GM18517 (cell line): ENCODE measurements at regions not wholly inside any gene's neighbourhood (a gene's known extent, or its start where the extent isn't known, plus 50 kb on each side); places are given as distances from the start of the nearest gene placed in this dataset.
"Not testable (repeated sequence)": the region's sequence is repeated elsewhere in the genome, so short reads cannot be mapped to it uniquely, and the experiment has no call there.

Experiments used
- ATAC-seq: cut with Tn5 transposase; IDR thresholded peaks from one replicate; pipeline ENCODE4 v1.9.1; 2021; ENCODE audit warnings: mild to moderate bottlenecking, moderate library complexity; ENCODE audit not compliant: unreplicated experiment

- ATAC-seq: no peak
Measured at GRCh38 chr1:9441451-9442133, 97.7 kb upstream of the SLC25A33 start.

DNA sequence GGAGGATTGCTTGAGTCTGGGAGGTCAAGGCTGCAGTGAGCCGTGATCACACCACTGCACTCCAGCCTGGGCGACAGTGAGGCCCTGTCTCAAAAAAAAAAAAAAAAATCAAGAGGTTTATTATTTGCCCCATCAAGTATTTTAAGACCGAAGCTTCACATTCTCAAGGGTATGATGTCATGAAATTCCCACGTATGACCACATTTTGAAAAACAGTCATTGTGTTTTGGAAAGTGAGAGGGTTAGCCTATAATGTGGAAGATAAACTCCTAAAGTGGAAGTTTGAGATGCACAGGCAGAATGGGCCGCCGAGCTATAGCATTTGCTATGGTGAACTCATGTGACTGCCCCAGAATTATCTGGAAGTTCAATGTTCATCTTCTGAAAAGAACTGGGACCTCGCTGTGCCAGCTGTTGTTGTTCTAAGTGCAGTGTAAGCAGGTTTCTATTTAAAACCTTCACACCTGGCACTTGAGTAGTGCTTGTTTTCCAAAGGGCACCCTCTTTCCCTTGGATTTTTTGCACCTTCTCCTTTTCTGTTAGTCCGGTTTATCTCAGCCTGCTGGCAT is 96.9 kb upstream of the SLC25A33 start:
- ATAC-seq: no peak

DNA sequence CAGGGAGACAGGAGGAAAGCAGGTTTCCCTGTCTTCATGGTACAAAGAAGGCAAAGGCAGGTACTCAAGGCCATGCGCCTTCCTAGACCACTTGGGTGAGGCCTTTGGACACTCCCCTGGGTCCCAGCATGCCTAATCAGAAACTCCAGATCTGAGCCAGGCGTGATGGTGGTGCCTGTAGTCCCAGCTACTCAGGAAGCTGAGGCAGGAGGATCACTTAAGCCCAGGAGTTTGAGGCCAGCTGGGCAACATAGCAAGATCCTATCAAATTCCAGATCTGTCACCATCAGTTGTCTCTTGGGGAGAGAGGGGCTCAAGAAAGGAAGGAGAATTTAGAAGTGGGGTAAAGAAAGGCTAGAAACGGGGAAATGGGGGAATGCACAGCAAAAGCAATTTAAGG is 96.3 kb upstream of the SLC25A33 start:
- no peak for ATAC-seq

DNA sequence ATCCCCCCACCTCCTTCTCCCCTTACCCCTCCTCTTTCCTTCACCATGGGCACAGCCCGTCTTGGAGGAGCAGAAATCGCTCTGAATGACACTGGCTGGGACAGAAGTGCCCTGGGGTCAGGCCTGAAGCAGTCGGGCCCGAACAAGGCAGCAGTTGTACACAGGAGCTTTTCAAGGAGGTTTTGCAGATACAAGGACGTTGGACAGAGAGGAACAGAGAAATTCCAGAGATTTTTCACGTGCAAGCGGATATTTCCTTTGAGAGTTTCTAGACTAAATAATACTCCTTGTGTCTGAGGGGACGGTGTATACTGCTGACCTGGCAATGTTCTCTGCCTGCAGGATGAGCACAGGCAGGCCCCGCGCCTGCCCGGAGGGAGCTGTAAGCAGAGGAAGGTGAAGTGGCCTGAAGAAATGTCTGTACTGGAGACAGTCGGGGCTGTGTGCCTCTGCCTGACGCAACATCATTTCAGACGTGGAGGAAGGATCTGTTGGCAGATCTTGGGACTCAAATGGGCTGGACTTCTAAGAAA is 95.3 kb upstream of the SLC25A33 start:
- no peak for ATAC-seq

DNA sequence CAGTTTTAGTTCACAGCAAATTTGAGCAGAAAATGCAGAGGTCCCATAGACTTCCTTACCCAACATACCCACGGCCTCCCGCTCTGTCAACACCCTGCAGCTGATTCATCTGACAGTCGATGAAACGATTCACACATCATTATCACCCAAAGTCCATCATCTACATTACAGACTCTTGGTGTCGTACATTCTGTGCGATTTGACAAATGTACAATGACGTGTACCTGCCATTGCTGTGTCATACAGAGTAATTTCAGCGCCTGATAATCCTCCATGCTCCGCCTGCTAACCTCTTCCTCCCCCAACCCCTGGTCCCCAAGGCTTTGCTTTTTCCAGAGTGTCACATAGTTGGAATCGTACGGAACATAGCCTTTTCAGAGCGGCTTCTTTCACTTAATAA is 94.7 kb upstream of the SLC25A33 start:
- no peak for ATAC-seq

GRCh38 chr1:9445081-9445480 is 94.2 kb upstream of the SLC25A33 start:
- ATAC-seq: not testable (repeated sequence)

DNA sequence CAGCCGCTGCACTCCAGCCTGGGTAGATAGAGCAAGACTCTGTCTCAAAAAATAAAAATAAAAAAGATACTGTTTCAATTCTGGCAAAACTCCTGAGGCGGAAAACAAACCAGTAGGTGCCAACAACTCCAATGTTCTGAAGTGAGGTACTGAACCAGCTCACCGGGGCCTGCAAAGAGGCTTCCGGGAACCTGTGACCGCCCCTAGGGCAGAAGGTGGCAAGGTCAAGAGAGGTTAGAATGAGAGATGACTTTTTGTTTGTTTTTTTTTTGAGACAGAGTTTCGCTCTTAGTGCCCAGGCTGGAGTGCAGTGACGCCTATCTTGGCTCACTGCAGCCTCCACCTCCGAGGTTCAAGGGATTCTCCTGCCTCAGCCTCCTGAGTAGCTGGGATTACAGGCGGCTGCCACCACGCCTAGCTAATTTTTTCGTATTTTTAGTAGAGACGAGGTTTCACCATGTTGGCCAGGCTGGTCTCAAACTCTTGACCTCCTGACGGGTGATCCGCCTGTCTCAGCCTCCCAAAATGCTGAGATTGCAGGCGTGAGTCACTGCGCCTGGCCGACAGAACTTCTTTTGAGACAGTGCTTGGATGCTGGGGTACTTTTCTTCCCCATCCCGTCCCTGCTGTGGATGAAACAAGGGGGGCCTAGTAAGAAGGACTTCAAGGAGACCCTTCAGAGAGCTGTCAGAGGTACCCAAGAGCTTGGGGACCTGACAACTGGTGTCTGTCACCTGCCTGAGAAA is 91.9 kb upstream of the SLC25A33 start:
- no peak for ATAC-seq

GRCh38 chr1:9448132-9449109 is 90.8 kb upstream of the SLC25A33 start:
- ATAC-seq: no peak

DNA sequence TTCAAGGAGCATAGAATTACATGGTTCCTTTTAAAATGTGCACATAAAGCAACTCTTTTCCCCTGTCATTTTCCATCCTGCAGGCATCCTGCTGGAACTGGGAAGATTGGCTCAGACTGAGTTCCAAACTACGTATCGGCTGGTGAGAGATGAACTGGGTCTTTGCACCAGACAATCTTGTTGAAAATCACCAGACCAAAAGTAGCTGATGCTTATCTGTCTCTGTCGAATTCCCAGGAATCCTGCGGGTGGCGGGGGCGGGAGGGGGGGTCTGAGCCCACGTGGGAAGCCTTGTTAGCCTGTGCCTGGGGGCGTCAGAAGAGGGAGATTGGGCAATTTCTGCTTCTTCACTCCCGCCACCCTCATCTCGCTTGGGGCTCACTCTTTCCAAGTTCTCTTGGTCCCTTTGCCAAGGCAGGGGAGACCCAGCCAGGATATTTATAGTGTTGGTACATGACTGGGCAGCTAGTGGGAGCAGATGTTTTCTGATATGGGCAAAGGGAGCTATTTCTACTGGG is 90.1 kb upstream of the SLC25A33 start:
- no peak for ATAC-seq

DNA sequence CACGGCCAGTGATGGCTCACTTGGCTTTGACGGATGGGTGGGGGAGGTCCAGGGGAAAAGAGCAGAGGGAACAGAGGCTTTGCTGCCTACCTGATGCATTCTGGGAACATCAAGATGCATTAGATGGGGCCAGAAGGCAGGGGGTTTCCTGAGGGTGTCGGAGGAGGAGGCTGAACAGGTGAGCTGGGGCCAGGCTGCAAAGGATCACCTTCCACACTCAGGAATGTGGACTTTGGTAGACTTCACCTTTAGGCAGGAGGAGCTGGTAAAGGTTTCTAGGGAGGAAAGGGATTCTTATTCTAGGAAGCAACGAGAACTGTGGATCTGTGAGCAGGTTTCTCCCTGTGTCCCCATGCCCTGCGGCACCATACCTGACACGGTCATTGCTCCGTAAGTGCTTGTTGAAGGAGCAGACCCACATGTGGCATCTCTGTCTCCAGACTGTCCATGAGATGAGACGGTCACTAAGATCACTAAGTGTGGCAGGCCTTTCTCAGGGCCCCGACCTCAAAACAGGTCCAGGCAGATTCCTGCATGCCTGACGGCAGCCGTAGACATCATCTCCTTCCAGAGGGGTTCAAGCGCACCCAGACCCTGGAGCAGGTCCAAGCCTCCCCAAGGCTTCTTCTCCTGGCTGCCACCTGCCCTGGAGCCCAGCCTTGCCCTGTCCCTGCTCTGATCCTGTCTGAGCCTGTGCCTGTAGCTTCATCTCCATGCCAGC is 89.1 kb upstream of the SLC25A33 start:
- no peak for ATAC-seq

- no peak for ATAC-seq
Measured at GRCh38 chr1:9451081-9451480, 88.2 kb upstream of the SLC25A33 start.

- ATAC-seq: no peak
Measured at GRCh38 chr1:9452516-9453140, 86.6 kb upstream of the SLC25A33 start.

DNA sequence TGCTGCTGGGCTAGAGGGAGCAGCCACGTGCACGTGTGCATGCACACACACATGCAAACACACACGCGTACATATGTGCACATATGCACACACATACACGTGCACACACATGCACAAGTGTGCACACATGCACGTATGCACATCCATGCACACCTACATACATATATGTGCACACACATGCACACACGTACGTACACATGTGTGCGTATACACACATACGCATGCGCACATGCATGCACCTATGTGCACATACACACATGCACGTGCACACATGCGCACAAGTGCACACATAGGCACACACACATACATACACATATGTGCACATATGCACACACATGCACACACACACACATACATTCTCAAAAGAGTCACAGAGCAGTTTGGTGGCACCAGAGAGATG is 85.9 kb upstream of the SLC25A33 start:
- no peak for ATAC-seq

- ATAC-seq: no peak
Measured at GRCh38 chr1:9453779-9454418, 85.4 kb upstream of the SLC25A33 start.

GRCh38 chr1:9454494-9455066 is 84.7 kb upstream of the SLC25A33 start:
- ATAC-seq: no peak

DNA sequence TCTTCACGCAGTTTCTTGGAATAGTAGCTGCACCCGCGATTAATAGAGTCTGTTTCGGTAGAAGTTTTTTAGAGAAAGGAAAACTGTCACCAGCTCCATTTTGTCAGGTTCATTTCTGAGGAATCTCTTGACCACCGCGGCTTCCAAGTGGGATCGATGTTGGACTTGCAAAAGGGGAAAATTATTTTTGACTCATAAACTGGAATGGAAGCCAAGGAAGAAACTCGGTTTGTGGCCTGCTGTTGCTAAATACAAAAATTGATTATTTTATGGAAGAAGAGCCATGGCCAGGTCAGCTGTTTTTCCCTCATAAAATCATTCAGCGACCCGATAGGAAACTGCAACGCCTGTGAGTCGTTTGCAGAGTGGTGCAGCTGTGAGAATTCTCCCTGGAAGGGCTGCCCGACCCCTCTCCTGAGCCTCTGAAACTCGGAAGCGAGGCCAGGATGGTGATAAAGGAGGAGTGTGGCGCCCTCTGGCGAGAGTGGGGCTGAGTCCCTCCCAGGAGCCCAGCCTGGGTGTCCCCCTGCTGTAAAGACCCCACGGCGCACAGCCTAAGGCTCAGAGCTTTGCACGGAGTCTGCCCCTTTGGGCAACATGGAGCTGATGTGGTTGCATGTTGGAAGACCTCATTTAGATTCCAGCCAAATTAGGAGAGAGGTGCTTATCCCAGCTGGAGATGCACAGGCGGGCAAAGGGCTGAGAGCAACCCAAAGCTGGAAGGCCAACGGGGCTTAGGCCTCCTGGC is 83.6 kb upstream of the SLC25A33 start:
- no peak for ATAC-seq

DNA sequence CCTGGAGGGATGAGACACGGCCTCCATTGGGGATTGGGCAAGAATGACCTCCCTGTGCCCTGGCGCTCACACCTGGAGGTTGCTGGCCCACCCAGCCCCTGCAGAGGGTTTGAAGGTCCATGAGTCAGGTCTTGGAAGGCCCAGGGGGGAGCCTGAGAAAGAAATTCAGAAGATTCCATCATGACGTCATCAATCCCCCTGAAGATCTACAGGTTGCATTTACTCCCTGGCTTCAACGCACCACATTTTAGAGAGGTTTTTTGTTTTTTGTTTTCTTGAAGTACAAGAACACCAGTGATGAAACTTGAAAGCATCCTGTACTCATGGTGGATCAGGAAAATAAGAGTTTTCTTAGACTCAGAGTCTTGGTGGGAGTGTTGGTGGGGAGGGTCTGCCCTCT is 82.4 kb upstream of the SLC25A33 start:
- no peak for ATAC-seq

DNA sequence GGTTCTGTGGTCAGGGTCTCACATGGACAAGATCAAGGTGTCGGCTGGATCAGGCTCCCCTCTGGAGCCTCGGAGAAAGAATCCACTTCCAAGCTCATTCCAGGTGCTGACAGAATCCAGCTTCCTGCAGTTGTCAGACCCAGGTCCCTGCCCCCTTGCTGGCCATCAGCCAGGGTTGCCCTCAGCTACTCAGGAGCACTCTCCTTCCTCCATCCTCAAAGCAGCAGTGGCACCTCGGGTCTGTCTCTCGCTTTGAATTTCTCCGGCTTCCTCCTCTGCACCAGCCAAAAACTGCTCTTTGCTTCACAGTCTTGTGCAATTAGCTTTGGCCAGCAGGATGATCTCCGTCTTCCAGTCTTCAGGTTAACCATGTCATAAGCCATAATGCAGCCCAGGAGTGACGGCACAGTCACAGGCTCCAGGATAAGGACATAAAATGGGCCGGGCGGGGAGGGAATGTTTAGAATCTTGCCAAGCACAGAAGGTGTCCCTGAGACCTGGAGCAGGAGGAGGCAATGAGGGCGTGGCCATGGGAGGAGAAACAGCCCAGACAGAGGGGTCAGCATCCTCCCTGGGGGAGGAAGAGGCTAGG is 79.4 kb upstream of the SLC25A33 start:
- no peak for ATAC-seq
